Stimulated activated naive CD8-positive, alpha-beta T cell treated with anti-CD3 and anti-CD28 coated beads, Interleukin-15, amount 100 ng/mL, for 72 hours (primary cell): ENCODE measurements at regions not wholly inside any gene's neighbourhood (a gene's known extent, or its start where the extent isn't known, plus 50 kb on each side); places are given as distances from the start of the nearest gene placed in this dataset.
"Not testable (repeated sequence)": the region's sequence is repeated elsewhere in the genome, so short reads cannot be mapped to it uniquely, and the experiment has no call there.

Experiments
- ATAC-seq: fragments of 150-1000 bp; cut with Tn5 transposase; 2 replicates; pipeline ENCODE4 v1.10.0; 2021; ENCODE audit warnings: mild to moderate bottlenecking, moderate library complexity
- DNase-seq, 2 donors: peaks; one replicate each; pipeline ENCODE4 v3.0.0; 2021 to 2022
- H3K27ac Mint-ChIP-seq, 2 donors: one replicate each; pipeline ENCODE4 v1.8.0; 2022; ENCODE audit warnings: mild to moderate bottlenecking in 2 of 2, mixed read lengths in 2 of 2, moderate library complexity in 2 of 2
- H3K27me3 Mint-ChIP-seq: one replicate; pipeline ENCODE4 v1.8.0; 2022; ENCODE audit warnings: mixed read lengths
- H3K4me1 Mint-ChIP-seq: one replicate; pipeline ENCODE4 v1.8.0; 2022; ENCODE audit warnings: mild to moderate bottlenecking, mixed read lengths
- H3K4me3 Mint-ChIP-seq, 2 donors: one replicate each; pipeline ENCODE4 v1.8.0; 2022; ENCODE audit warnings: mild to moderate bottlenecking in 2 of 2, mixed read lengths in 2 of 2, moderate library complexity in 1 of 2
- H3K9me3 Mint-ChIP-seq, 2 donors: one replicate each; pipeline ENCODE4 v1.8.0; 2022; ENCODE audit warnings: mixed read lengths in 2 of 2

DNA sequence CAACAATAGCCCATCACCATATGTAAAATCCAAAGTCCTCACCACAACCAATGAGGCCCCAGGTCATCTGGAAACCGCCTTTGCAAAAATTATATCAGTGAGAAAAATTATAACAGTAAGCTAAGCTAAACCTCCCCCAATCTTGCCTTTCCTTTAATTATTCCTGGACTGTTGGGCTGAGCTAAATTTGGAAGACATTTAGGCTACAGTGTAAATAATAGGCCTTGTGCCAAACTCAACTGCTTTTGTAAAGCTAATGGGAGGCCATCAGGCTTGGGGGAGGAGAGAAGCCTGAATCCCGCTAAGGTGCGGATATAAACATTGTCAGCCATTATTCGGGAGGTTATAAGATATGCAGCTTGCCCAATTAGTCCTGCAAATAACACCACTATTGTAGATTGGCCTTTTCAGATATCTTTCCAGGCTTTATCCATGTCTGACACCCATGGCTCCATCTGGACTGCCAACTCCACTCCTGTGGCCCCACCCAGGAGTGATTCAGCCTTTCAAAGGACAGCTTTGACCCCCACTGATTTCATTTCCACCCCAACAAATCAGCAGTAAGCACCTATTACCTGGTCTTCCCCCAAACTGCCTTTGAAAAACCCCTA lies 53.0 kb upstream of the CA12 start:
- DNase-seq = no peak
- no peak overlapping the region for H3K27ac Mint-ChIP-seq

GRCh38 chr15:63435204-63435820 lies 53.7 kb upstream of the CA12 start:
- Mint-ChIP-seq H3K4me1 (peaks cover 38% of the 10 kb centered on the region), H3K27ac (no peak overlapping the region), H3K27me3 (no peaks in the 10 kb centered on the region), H3K9me3 (no peaks in the 10 kb centered on the region), H3K4me3 (no peak overlapping the region)
- ATAC-seq = no peak
- DNase-seq = no peak

More for the DNA sequence above, 53.0 kb upstream of the CA12 start:
- no peaks in the 10 kb centered on the region for H3K27me3 Mint-ChIP-seq
- H3K4me3 Mint-ChIP-seq = no peak overlapping the region
- H3K4me1 Mint-ChIP-seq = peaks cover 32% of the 10 kb centered on the region
- ATAC-seq = no peak
- H3K9me3 Mint-ChIP-seq = no peaks in the 10 kb centered on the region

- H3K4me3 Mint-ChIP-seq = peak overlapping the region; percentile 30 to 74
- no peak for DNase-seq
- ATAC-seq = peak; percentile 35
- H3K27ac Mint-ChIP-seq = peak overlapping the region; percentile 90 to 92
- no peaks in the 10 kb centered on the region for H3K9me3 Mint-ChIP-seq
- H3K27me3 Mint-ChIP-seq = no peaks in the 10 kb centered on the region
- H3K4me1 Mint-ChIP-seq = peaks cover 46% of the 10 kb centered on the region
Measured at GRCh38 chr15:63436341-63436740, 54.7 kb upstream of the CA12 start.

DNA sequence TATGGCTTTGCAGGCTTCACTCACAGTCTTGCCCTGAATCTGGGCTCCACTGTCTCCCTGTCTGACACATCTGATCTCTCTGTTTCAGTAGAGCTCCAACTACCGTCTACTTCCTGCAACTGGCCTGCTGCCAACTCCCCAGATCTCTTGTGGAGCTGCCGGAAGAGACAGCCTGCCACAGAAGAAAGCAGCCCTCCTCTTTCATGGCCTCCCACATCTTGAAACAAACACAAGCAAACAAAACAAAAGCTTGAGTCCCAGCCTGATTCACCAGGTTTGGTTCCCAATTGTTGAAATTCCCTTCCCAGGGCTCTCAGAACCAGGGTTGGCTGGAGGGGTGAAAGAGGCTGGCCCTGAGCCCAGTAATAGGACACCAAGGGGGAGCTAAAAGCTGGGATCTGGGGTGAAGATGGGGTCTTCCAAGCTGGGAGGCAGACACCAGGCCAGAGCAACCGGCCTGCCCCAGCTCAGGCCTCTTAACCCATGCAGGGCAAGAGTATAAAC lies 55.3 kb upstream of the CA12 start:
- DNase-seq (peak; percentile 69 to 77), ATAC-seq (peak; percentile 97)
- Mint-ChIP-seq H3K4me1 (peaks cover 46% of the 10 kb centered on the region), H3K27ac (peak overlapping the region; percentile 90 to 92), H3K9me3 (no peaks in the 10 kb centered on the region), H3K4me3 (peak overlapping the region; percentile 30 to 74), H3K27me3 (no peaks in the 10 kb centered on the region)

GRCh38 chr15:63439536-63440264 lies 58.1 kb upstream of the CA12 start:
- peak overlapping the region; percentile 17 to 69 for H3K27ac Mint-ChIP-seq
- DNase-seq = no peak
- H3K4me3 Mint-ChIP-seq = no peak overlapping the region
- peaks cover 53% of the 10 kb centered on the region for H3K4me1 Mint-ChIP-seq
- no peak for ATAC-seq
- no peaks in the 10 kb centered on the region for H3K9me3 Mint-ChIP-seq
- H3K27me3 Mint-ChIP-seq = no peaks in the 10 kb centered on the region

- ATAC-seq = no peak
- Mint-ChIP-seq H3K9me3 (no peaks in the 10 kb centered on the region), H3K4me3 (no peak overlapping the region), H3K27me3 (no peaks in the 10 kb centered on the region), H3K4me1 (peaks cover 53% of the 10 kb centered on the region), H3K27ac (peak overlapping the region in 1 of 2 donors; percentile 17)
- no peak for DNase-seq
Measured at GRCh38 chr15:63440265-63440648, 58.6 kb upstream of the CA12 start.

DNA sequence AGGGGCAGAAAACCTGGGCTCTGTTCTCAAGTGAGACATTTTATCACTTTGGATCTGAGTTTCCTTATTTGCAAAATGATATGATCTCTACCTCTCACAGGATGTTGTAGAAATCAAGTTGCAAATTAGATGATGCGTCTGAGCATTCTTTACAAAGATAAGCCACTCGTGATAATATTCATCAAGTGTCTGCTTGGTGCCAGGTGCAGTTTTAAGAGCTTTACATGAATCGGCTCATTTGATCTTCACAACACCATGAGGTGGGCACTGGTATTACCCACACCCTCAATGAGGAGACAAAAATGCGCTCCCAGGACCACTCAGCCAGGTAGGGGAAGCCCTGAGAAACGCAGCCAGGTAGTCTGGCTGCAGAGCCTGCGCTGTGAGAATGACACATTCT lies 59.1 kb upstream of the CA12 start:
- Mint-ChIP-seq H3K27ac (peak overlapping the region; percentile 9 to 19), H3K4me3 (no peak overlapping the region), H3K27me3 (no peaks in the 10 kb centered on the region), H3K9me3 (no peaks in the 10 kb centered on the region), H3K4me1 (peaks cover 55% of the 10 kb centered on the region)
- DNase-seq = no peak
- ATAC-seq = no peak

DNA sequence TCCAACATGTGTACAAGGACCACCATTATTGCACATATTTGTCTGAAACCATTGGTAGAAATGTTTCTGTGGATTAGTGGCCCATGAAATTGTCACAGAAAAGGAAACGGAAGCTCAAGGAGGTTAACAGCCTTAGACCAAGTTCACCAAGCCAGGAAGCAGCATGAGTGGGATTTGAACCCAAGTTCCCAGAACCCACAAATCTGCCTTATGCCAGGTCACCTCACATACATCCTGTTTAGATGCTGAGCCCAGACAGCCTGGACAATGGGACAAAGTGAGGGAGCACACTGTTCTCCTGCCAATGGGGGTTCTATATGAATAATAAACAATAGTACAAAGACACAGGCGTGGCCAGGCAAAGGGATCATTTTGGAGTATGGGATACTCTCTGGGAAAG lies 59.6 kb upstream of the CA12 start:
- Mint-ChIP-seq H3K4me3 (no peak overlapping the region), H3K4me1 (peaks cover 55% of the 10 kb centered on the region), H3K27ac (no peak overlapping the region), H3K9me3 (no peaks in the 10 kb centered on the region), H3K27me3 (no peaks in the 10 kb centered on the region)
- DNase-seq = no peak
- ATAC-seq = no peak

DNA sequence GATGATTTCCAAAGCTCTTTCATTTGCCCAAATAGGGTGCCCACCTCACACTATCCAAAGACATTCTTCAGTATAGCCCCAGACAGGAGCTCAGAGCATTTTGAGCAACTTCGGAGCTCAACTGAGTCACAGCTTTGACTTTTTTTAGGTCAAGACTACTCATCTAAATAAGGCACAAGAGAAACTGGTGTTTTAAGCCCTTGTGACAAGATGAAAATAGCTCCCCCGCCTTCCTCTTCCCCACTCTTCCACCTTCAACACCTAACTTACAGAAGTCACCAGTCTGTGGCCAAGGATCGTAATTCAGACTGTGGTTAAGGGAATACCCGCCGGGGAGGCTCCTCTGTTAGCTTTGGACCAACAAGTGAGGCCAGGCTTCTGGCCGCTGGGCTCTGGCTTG lies 60.4 kb upstream of the CA12 start:
- H3K9me3 Mint-ChIP-seq = no peaks in the 10 kb centered on the region
- DNase-seq (no peak), ATAC-seq (no peak)
- H3K4me3 Mint-ChIP-seq = no peak overlapping the region
- H3K27ac Mint-ChIP-seq = no peak overlapping the region
- H3K27me3 Mint-ChIP-seq = no peaks in the 10 kb centered on the region
- peaks cover 55% of the 10 kb centered on the region for H3K4me1 Mint-ChIP-seq

GRCh38 chr15:63444611-63445010 lies 59.8 kb upstream of the USP3 start:
- DNase-seq (no peak), ATAC-seq (no peak)
- Mint-ChIP-seq H3K4me3 (no peak overlapping the region), H3K27me3 (no peaks in the 10 kb centered on the region), H3K4me1 (peaks cover 52% of the 10 kb centered on the region), H3K27ac (no peak overlapping the region), H3K9me3 (no peaks in the 10 kb centered on the region)

GRCh38 chr15:63446255-63446654 lies 58.1 kb upstream of the USP3 start:
- peak overlapping the region in 1 of 2 donors; percentile 77 for H3K27ac Mint-ChIP-seq
- ATAC-seq (peak; percentile 84), DNase-seq (peak in 1 of 2 donors; percentile 26)
- H3K27me3 Mint-ChIP-seq = no peaks in the 10 kb centered on the region
- H3K9me3 Mint-ChIP-seq = no peaks in the 10 kb centered on the region
- peaks cover 38% of the 10 kb centered on the region for H3K4me1 Mint-ChIP-seq
- peak overlapping the region; percentile 21 to 46 for H3K4me3 Mint-ChIP-seq

- Mint-ChIP-seq H3K4me3 (no peak overlapping the region), H3K27ac (no peak overlapping the region)
Measured at GRCh38 chr15:63447017-63447676, 57.2 kb upstream of the USP3 start.

GRCh38 chr15:63448266-63448665 lies 56.1 kb upstream of the USP3 start:
- H3K27ac Mint-ChIP-seq = peak overlapping the region in 1 of 2 donors; percentile 16
- H3K4me1 Mint-ChIP-seq = peaks cover 33% of the 10 kb centered on the region
- no peaks in the 10 kb centered on the region for H3K9me3 Mint-ChIP-seq
- no peak overlapping the region for H3K4me3 Mint-ChIP-seq
- ATAC-seq (no peak), DNase-seq (no peak)
- H3K27me3 Mint-ChIP-seq = no peaks in the 10 kb centered on the region

More at GRCh38 chr15:63447017-63447676, 57.2 kb upstream of the USP3 start:
- no peak for ATAC-seq
- Mint-ChIP-seq H3K27me3 (no peaks in the 10 kb centered on the region), H3K4me1 (peaks cover 35% of the 10 kb centered on the region), H3K9me3 (no peaks in the 10 kb centered on the region)
- no peak for DNase-seq

DNA sequence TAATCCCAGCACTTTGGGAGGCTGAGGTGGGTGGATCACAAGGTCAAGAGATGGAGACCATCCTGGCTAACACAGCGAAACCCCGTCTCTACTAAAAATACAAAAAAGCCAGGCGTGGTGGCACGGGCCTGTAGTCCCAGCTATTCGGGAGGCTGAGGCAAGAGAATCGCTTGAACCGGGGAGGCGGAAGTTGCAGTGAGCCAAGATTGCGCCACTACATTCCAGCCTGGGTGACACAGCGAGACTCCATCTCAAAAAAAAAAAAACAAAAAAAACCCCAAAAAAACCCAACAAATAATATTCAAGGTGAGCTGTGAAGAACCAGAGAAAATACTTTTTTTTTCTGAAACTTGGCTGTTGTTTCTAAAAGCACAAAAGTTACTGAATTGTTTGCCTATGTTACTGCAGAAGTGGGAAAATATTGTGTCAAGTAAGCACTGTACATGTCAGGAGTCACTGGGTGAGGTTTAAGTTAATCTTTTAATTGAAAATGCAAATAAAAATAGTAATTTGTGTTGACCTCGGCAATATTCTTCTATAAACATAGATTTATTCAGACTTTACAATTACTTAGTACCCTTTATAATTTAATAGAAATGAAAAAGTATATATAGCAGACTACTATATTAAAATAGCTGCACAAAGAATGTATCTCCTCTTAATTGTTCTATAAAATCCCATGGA lies 55.4 kb upstream of the USP3 start:
- H3K4me1 Mint-ChIP-seq = peaks cover 36% of the 10 kb centered on the region
- H3K9me3 Mint-ChIP-seq, H3K4me3 Mint-ChIP-seq, ATAC-seq, H3K27ac Mint-ChIP-seq, H3K27me3 Mint-ChIP-seq, DNase-seq: not testable (repeated sequence)

GRCh38 chr15:63449731-63450130 lies 54.7 kb upstream of the USP3 start:
- DNase-seq = no peak
- Mint-ChIP-seq H3K4me3 (no peak overlapping the region), H3K27me3 (no peaks in the 10 kb centered on the region), H3K9me3 (no peaks in the 10 kb centered on the region), H3K27ac (no peak overlapping the region), H3K4me1 (peaks cover 36% of the 10 kb centered on the region)
- no peak for ATAC-seq
